Tibial nerve (tissue), 3 donors: ENCODE measurements at regions not wholly inside any gene's neighbourhood (a gene's known extent, or its start where the extent isn't known, plus 50 kb on each side); places are given as distances from the start of the nearest gene placed in this dataset.

Source experiments
- CTCF ChIP-seq, 5 experiments: fragments of 200-600 bp in 3 of 5; fragments of 450-650 bp in 2 of 5; sonication (generic) in 3 of 5; IDR thresholded peaks; one replicate each; pipeline ENCODE4 v1.5.1; 2016 to 2019; ENCODE audit warnings: antibody characterized with exemption in 5 of 5, mild to moderate bottlenecking in 3 of 5, moderate library complexity in 2 of 5
- POLR2A ChIP-seq, 2 donors: fragments of 450-650 bp; IDR thresholded peaks; one replicate each; pipeline ENCODE4 v1.6.1; 2017; ENCODE audit warnings: antibody characterized with exemption in 2 of 2, mild to moderate bottlenecking in 2 of 2, moderate library complexity in 2 of 2

GRCh38 chr14:57061009-57061711, 207.5 kb downstream of the EXOC5 start:
- TF ChIP-seq CTCF (IDR thresholded peaks at IDR 0.05) (no peak), POLR2A (IDR thresholded peaks at IDR 0.05) (no peak)
